ENCODE measurements at regions not wholly inside any gene's neighbourhood (a gene's known extent, or its start where the extent isn't known, plus 50 kb on each side); places are given as distances from the start of the nearest gene placed in this dataset.

DNA sequence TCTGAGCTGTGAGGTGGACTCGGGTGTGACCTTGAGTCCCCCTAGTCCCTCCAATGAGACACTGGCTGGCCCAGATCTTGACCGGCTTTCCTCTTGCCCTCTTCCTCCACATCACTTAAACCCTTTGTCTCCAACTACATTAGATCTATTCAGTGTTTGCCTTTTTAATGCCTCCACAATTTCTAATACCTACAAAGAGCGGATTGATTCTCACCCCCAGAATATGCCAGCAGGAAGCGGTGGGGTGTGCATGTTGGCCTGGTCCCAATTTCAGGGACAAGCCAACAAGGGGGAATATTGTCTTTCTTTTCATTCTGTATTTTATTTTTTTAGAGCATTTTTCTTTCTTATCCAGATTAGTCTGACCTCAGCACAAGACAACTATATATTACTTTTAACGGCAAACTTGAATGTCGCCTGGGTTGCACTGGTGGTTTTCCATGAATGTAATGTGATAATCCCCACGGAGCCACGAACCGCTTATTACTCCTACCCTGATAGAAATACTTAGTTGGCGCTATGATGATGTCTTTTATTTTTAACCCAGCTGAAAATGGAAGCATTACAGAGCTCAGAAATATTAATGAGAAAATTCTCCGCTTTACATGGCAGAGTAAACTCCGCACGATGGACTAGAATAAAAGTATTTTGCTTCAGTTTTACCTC is 68.5 kb upstream of the MYO10 start:
- TF ChIP-seq, protein P1, sequence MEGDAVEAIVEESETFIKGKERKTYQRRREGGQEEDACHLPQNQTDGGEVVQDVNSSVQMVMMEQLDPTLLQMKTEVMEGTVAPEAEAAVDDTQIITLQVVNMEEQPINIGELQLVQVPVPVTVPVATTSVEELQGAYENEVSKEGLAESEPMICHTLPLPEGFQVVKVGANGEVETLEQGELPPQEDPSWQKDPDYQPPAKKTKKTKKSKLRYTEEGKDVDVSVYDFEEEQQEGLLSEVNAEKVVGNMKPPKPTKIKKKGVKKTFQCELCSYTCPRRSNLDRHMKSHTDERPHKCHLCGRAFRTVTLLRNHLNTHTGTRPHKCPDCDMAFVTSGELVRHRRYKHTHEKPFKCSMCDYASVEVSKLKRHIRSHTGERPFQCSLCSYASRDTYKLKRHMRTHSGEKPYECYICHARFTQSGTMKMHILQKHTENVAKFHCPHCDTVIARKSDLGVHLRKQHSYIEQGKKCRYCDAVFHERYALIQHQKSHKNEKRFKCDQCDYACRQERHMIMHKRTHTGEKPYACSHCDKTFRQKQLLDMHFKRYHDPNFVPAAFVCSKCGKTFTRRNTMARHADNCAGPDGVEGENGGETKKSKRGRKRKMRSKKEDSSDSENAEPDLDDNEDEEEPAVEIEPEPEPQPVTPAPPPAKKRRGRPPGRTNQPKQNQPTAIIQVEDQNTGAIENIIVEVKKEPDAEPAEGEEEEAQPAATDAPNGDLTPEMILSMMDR (IDR thresholded peaks at IDR 0.05; ENCODE audit: extremely low read depth, missing control alignments): no peak
- no peak for DNase-seq (ENCODE audit: low spot score)

DNA sequence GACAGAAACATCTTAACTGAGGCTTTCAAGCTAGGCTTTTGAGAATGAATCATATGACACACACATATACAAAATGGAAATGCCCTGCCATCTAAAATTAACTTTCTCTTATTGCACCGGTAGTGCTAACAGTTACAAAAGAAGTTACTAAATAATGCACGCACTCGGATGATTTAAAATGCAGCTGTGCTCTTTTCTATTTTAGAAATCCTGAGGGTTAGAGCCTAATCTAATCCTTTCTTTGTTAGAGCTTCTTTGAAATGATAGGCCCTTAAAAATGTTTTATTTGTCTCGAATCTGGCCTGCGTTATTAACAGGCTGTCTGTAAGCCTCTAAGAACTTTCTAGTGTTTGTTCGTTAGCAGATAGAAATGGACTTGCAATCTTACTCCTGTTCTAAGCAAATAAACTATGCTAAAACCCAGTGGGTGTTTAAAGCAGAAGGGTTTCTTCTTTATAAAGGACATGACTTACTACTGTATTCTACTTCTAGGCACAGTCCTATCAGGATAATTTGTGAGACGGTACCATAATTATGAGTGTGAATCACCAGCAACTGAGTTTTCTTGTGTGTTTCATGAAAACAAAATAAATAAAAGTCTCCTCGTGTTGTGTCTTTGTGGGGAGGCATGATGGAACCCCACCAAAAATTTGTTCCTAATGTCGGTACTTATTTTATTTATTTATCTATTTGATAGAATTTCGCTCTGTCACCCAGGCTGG is 69.2 kb upstream of the MYO10 start:
- no peak for DNase-seq (ENCODE audit: low spot score)
- TF ChIP-seq, protein P1 (IDR thresholded peaks at IDR 0.05; ENCODE audit: extremely low read depth, missing control alignments): no peak

DNA sequence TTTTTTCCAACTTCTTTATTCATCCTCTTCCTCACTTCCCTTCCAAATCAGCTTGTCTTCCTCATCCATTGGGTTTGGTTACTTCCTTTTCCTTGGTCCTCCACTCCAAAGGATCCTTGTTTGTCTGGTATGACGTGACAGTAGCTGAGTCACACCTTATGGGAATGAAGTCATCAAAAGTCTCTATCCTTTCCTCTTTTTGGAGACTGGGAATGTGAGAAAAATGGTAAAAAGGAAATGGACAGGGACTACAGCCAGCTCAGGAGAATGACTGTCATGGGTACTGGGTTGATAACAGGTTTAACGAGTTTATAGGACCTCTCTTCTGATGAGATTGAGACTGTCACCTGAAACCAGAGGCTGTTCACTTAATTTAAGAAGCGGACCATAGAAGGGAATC is 76.2 kb upstream of the MYO10 start:
- no peak for DNase-seq (ENCODE audit: low spot score)
- TF ChIP-seq, protein P1 (IDR thresholded peaks at IDR 0.05; ENCODE audit: extremely low read depth, missing control alignments): no peak

DNA sequence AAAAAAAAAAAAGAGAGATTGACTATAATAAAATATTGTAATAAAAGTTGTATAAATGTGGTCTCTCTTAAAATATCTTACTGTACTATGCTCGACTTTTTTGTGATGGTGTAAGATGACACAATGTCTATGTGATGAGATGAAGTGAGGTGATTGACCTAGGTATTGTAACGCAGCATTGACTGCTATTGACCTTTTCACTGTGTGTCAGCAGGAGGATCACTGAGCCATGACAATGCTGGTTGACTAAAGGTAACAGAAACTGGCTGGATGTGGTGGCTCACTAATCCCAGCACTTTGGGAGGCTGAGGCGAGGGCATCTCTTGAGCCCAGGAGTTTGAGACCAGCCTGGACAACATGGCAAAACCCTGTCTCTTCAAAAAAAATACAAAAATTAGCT is 78.6 kb upstream of the MYO10 start:
- TF ChIP-seq, protein P1 (IDR thresholded peaks at IDR 0.05; ENCODE audit: extremely low read depth, missing control alignments): no peak
- DNase-seq (ENCODE audit: low spot score): no peak

DNA sequence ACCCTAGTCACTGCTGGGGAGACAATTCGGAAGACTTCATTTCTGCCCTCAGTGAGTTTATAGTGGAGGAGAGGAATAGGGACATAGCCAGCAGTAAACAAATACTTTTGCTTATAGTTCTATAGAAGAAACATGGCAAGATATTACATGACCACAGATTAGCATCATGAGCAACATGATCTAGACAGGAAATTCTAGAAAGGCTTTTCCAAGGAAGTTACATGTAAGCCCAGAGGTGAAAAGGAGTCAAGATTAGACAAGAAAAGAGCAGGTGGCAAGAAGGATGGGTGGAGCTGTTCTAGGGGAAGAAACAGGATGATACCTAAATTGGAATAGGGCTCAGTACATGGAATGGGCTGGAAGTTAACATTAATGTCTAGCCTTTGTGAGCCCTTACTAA is 82.8 kb upstream of the MYO10 start:
- DNase-seq (ENCODE audit: low spot score): no peak
- TF ChIP-seq, protein P1 (IDR thresholded peaks at IDR 0.05; ENCODE audit: extremely low read depth, missing control alignments): no peak

DNA sequence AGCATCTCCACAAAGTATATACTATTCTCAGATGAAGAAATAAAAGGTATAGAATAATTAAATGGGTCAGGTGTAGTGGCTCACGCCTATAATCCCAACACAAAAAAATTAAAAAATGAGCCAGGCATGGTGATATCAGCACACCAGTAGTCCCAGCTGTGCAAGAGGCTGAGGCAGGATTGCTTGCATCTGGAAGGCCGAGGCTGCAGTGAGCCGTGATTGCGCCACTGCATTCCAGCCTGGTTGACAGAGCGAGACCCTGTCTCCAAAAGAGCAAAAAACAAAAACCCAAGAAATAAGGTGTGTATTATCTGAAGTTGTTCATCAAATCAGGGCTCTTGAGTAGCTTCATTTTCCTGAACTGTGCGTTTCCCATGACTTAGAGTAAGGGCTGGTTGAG is 83.2 kb upstream of the MYO10 start:
- no peak for DNase-seq (ENCODE audit: low spot score)
- TF ChIP-seq, protein P1 (IDR thresholded peaks at IDR 0.05; ENCODE audit: extremely low read depth, missing control alignments): no peak
